Activated CD8-positive, alpha-beta memory T cell treated with anti-CD3 and anti-CD28 coated beads for 1 hour (primary cell): ENCODE measurements at regions not wholly inside any gene's neighbourhood (a gene's known extent, or its start where the extent isn't known, plus 50 kb on each side); places are given as distances from the start of the nearest gene placed in this dataset.
"Not testable (repeated sequence)": the region's sequence is repeated elsewhere in the genome, so short reads cannot be mapped to it uniquely, and the experiment has no call there.

Source experiments
- DNase-seq, 2 donors: peaks; one replicate each; pipeline ENCODE4 v3.0.0-alpha.2; 2020; ENCODE audit warnings: low read depth in 1 of 2; ENCODE audit errors: extremely low read depth in 1 of 2

- DNase-seq: not testable (repeated sequence)
These were observed 1258.2 kb downstream of the TYW1 start for GRCh38 chr7:68254815-68255214.

- DNase-seq: no peak
These were observed 1259.7 kb downstream of the TYW1 start for GRCh38 chr7:68256295-68256694.

- DNase-seq: no peak
These were observed 1262.0 kb downstream of the TYW1 start for GRCh38 chr7:68258609-68259008.

- DNase-seq: no peak
These were observed 1268.6 kb downstream of the TYW1 start for GRCh38 chr7:68265258-68265657.

- no peak for DNase-seq
These were observed 1269.5 kb downstream of the TYW1 start for GRCh38 chr7:68266004-68266579.

GRCh38 chr7:68267486-68267885 is 1270.9 kb downstream of the TYW1 start:
- DNase-seq: no peak

- DNase-seq: no peak
These were observed 1272.8 kb downstream of the TYW1 start for GRCh38 chr7:68269405-68269804.

GRCh38 chr7:68272507-68272906 is 1275.9 kb downstream of the TYW1 start:
- no peak for DNase-seq

- no peak for DNase-seq
These were observed 1280.1 kb downstream of the TYW1 start for GRCh38 chr7:68276725-68277124.

- DNase-seq: no peak
These were observed 1283.3 kb downstream of the TYW1 start for GRCh38 chr7:68279827-68280400.

GRCh38 chr7:68280931-68281330 is 1284.3 kb downstream of the TYW1 start:
- DNase-seq: no peak

- DNase-seq: no peak
These were observed 1291.5 kb downstream of the TYW1 start for GRCh38 chr7:68288144-68288593.

GRCh38 chr7:68291710-68292109 is 1295.1 kb downstream of the TYW1 start:
- DNase-seq: no peak

GRCh38 chr7:68295386-68295785 is 1298.8 kb downstream of the TYW1 start:
- DNase-seq: no peak

GRCh38 chr7:68304536-68304935 is 1293.7 kb upstream of the AUTS2 start:
- no peak for DNase-seq

- DNase-seq: no peak
These were observed 1291.6 kb upstream of the AUTS2 start for GRCh38 chr7:68306692-68307107.

GRCh38 chr7:68309271-68309670 is 1289.0 kb upstream of the AUTS2 start:
- DNase-seq: no peak

GRCh38 chr7:68309806-68310205 is 1288.5 kb upstream of the AUTS2 start:
- DNase-seq: no peak

- no peak for DNase-seq
These were observed 1286.3 kb upstream of the AUTS2 start for GRCh38 chr7:68311958-68312357.

GRCh38 chr7:68313806-68314205 is 1284.5 kb upstream of the AUTS2 start:
- no peak for DNase-seq

GRCh38 chr7:68314208-68314607 is 1284.1 kb upstream of the AUTS2 start:
- DNase-seq: no peak

GRCh38 chr7:68317476-68317875 is 1280.8 kb upstream of the AUTS2 start:
- no peak for DNase-seq

- DNase-seq: no peak
These were observed 1279.2 kb upstream of the AUTS2 start for GRCh38 chr7:68319061-68319460.
